Adrenal gland (tissue), 5 donors: ENCODE measurements at regions not wholly inside any gene's neighbourhood (a gene's known extent, or its start where the extent isn't known, plus 50 kb on each side); places are given as distances from the start of the nearest gene placed in this dataset.

Experiments
- POLR2A ChIP-seq, 2 donors: fragments of 450-650 bp; IDR thresholded peaks; one replicate each; pipeline ENCODE4 v1.6.1; 2017; ENCODE audit warnings: antibody characterized with exemption in 2 of 2, mild to moderate bottlenecking in 2 of 2, moderate library complexity in 1 of 2
- TF ChIP-seq, protein P1 (sequence below), 6 experiments: fragments of 450-650 bp in 4 of 6; fragments of 200-600 bp in 2 of 6; sonication (generic) in 1 of 6; IDR thresholded peaks; 1 replicate in 5 of 6; 2 replicates in 1 of 6; pipeline versions ENCODE4 v1.5.1 to v1.8.0; 2016 to 2021; ENCODE audit warnings: antibody characterized with exemption in 6 of 6, mild to moderate bottlenecking in 2 of 6, moderate library complexity in 1 of 6
- donor health status: DM: no; HTN: no; CAD: no.

- no peak for TF ChIP-seq POLR2A (IDR thresholded peaks at IDR 0.05)
- TF ChIP-seq, protein P1, sequence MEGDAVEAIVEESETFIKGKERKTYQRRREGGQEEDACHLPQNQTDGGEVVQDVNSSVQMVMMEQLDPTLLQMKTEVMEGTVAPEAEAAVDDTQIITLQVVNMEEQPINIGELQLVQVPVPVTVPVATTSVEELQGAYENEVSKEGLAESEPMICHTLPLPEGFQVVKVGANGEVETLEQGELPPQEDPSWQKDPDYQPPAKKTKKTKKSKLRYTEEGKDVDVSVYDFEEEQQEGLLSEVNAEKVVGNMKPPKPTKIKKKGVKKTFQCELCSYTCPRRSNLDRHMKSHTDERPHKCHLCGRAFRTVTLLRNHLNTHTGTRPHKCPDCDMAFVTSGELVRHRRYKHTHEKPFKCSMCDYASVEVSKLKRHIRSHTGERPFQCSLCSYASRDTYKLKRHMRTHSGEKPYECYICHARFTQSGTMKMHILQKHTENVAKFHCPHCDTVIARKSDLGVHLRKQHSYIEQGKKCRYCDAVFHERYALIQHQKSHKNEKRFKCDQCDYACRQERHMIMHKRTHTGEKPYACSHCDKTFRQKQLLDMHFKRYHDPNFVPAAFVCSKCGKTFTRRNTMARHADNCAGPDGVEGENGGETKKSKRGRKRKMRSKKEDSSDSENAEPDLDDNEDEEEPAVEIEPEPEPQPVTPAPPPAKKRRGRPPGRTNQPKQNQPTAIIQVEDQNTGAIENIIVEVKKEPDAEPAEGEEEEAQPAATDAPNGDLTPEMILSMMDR (IDR thresholded peaks at IDR 0.05) = no peak
Measured at GRCh38 chr2:173462892-173463840, 108.5 kb downstream of the CDCA7 start.
